Retinal pigment epithelial cell (primary cell): ENCODE measurements at regions not wholly inside any gene's neighbourhood (a gene's known extent, or its start where the extent isn't known, plus 50 kb on each side); places are given as distances from the start of the nearest gene placed in this dataset.

Experiments
- DNase-seq: peaks from one replicate; pipeline ENCODE4 v3.0.0-alpha.2; 2010; ENCODE audit warnings: low read depth
- H3K4me3 ChIP-seq: 2 replicates; pipeline ENCODE4 v1.5.1; 2011; ENCODE audit warnings: mild to moderate bottlenecking, low read length, control low read depth, moderate library complexity
- TF ChIP-seq, protein P1 (sequence below): conservative IDR thresholded peaks from 2 replicates; pipeline ENCODE4 v1.5.1; 2011; ENCODE audit warnings: low read depth, low read length, control low read depth, inconsistent platforms

DNA sequence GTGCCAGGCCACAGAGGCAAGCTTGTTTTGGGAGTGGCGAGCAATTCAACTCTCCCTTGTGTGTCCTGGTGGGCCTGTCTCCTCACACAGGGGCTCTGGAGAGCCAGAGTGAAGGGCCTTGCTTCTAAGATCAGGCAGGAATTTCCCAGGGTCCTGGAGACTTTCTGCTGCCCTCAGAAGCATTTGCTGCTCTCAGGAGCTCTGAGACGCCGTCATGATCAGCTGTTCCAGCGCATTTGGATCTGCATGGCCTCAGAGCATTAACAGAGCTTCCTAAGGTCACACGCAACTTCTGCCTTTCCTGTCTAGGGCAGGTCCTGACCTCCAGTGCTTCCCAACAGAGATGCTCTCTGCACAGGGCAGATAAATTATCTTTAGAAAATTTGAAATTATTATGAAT, 52.2 kb upstream of the C10orf90 start:
- TF ChIP-seq, protein P1, sequence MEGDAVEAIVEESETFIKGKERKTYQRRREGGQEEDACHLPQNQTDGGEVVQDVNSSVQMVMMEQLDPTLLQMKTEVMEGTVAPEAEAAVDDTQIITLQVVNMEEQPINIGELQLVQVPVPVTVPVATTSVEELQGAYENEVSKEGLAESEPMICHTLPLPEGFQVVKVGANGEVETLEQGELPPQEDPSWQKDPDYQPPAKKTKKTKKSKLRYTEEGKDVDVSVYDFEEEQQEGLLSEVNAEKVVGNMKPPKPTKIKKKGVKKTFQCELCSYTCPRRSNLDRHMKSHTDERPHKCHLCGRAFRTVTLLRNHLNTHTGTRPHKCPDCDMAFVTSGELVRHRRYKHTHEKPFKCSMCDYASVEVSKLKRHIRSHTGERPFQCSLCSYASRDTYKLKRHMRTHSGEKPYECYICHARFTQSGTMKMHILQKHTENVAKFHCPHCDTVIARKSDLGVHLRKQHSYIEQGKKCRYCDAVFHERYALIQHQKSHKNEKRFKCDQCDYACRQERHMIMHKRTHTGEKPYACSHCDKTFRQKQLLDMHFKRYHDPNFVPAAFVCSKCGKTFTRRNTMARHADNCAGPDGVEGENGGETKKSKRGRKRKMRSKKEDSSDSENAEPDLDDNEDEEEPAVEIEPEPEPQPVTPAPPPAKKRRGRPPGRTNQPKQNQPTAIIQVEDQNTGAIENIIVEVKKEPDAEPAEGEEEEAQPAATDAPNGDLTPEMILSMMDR: no peak
- no peak overlapping the region for H3K4me3 ChIP-seq
- DNase-seq: no peak

DNA sequence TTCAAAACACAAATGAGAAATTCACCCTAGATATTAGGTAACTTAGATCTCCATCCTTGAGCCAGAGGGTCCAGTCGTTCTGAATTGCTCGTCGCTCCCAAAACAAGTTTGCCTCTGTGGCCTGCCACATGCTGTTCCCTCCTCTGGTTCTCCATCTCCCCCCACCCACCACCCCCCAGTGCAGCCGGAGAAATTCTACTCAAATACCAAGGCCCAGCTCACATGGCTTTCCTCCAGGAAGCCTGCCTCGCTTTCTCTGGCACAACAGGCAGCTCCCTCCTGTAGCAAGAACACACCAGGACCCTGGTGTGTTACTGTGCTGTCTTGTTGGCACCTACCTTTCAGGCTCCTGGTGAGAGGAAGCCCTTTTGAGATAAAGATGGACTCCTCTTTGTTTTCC, 52.7 kb upstream of the C10orf90 start:
- no peak overlapping the region for H3K4me3 ChIP-seq
- DNase-seq: no peak
- TF ChIP-seq, protein P1: no peak

DNA sequence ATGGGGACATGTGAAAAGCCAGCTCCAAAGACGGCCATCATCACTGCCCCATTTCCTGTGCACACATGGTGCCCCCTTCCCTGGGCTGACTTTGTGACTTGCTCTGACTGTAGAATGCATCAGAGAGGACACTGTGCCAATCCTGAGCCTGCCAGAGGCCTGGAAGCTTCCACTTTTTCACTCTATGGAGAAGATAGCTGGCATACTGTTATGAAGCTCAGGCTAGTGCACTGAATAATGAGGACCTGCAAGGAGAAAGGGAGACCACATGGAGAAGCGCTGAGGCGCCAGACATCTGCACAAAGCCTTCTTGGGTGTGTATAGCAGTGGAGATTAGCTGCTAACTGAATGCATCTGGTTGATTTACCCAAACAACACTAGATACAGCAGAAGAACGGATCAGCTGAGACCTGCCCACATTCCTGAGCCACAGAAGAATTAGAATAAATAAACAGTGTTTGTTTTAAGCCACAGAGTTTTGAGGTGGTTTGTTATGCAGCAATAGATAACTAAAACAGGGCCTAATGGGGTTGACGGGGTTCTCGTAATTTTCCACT, 58.9 kb upstream of the C10orf90 start:
- DNase-seq: no peak
- H3K4me3 ChIP-seq: no peak overlapping the region
- TF ChIP-seq, protein P1: no peak

DNA sequence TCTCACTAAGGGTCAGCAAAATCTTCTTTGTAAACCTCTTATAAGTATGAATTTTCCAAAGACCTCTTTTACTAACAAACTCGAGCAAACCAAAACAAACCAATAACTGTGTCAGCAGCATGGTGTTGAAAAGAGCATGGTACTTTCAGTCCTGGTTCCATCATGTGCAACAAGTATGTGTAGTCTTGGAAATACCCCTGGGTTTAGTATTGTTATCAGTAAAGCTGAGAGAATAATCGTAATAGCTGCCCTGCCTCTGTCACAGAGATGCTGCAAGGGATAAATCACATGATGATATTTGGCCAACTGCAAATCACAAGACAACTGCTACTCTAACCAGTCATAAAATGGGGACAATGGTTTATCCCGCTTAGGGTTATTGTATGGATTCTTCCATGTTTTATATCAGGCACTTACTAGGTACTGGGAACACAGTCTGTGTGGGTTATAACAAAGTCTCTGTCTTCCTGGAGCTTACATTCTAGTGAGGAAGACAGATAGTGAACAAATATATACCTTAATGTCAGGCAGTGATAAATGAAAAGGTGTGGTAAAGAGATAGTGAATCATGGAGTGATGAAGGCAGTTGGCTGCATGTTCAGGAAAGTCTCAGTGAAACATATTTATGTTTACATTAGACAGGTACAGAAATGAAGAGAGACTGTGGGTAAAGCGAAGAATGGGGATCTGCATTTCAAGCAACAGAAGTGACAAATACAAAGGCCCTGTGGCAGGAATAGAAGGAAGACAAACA, 60.5 kb upstream of the C10orf90 start:
- TF ChIP-seq, protein P1: no peak
- no peak for DNase-seq
- H3K4me3 ChIP-seq: no peak overlapping the region

DNA sequence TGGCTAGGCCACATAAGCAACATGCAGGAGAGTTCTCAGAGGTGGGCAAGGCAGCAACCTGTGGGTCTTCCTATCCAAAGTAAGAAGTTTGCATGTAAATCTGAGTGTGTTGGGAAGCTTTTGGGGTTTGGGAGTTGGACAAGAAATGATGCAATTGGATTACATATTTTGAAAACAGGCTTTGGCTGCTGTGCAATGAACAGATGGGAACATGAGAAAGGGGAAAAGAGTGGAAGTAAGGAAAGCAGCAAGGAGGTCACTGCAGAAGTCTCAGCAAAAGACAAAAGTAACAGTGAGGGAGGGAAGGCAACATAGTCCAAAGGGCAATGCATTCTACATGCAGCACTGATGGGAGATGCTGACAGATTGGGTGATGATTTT, 61.1 kb upstream of the C10orf90 start:
- H3K4me3 ChIP-seq: no peak overlapping the region
- DNase-seq: no peak
- TF ChIP-seq, protein P1: no peak

DNA sequence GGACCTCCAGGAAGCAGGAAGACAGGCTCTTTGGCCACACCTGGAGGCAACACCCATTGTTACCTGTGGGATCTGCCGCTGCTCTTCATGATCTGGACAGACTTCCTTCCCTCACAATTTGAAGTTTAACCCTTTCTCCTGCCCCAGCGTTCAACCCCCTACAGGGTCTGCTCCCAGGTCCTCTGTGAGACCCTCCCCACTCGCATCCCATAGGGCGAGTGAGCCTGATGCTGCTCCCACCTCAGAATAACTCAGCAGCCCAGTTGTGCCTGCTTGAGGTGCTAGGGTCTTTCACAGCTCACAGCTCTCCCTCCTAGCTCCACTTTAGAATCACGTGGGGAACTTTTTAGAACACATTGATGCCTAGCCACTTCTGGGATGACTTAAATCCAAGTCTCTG, 61.8 kb upstream of the C10orf90 start:
- no peak for DNase-seq
- no peak overlapping the region for H3K4me3 ChIP-seq
- TF ChIP-seq, protein P1: no peak

DNA sequence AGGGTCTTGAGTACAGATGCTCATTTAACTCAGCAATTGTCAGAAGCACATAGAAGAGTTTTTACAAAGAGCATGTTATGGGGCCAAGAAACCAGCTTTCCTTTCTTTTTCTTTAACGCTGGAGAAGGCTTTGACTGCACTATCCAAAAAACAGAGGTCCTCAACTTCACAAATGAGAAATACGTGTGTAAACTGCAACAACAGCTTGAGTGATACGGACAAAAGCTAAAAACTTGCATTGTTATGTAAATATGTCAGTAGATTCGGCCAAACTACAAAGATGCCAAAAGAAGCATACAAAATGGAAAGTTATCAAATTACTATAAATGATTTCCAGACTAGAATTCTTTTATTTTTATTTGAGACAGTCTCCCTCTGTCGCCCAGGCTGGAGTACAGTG, 62.4 kb upstream of the C10orf90 start:
- DNase-seq: no peak
- no peak overlapping the region for H3K4me3 ChIP-seq
- TF ChIP-seq, protein P1: no peak
